ENCODE measurements at regions not wholly inside any gene's neighbourhood (a gene's known extent, or its start where the extent isn't known, plus 50 kb on each side); places are given as distances from the start of the nearest gene placed in this dataset.
A peak's percentile ranks its signal among the peaks of the same experiment; 100 is the strongest.

- ATAC-seq: peak; percentile 45
- Histone ChIP-seq H3K4me3 (no peak overlapping the region), H3K36me3 (replicated peaks in 1 of 2; ENCODE audit: insufficient read depth in 1 of 2, low read depth in 2 of 2) (no peaks in the 10 kb centered on the region), H3K9me3 (no peaks in the 10 kb centered on the region), H3K27me3 (no peaks in the 10 kb centered on the region), H3K27ac (no peak overlapping the region), H3K4me1 (peaks cover 24% of the 10 kb centered on the region)
- intact Hi-C loops (cut with DNase I): no loop called here
- TF ChIP-seq CTCF (IDR thresholded peaks at IDR 0.05): no peak
- no peak for TF ChIP-seq POLR2A (IDR thresholded peaks at IDR 0.05)
- WGBS, 2 donors: 36 to 44% methylated on average over 1 of the region's 1 CpG
- DNase-seq: no peak
Observed at GRCh38 chr4:171142045-171142444, 671.2 kb upstream of the GALNTL6 start.

- Histone ChIP-seq H3K27ac (peak overlapping the region; percentile 59 to 85 (median 65)), H3K36me3 (replicated peaks in 1 of 2; ENCODE audit: insufficient read depth in 1 of 2, low read depth in 2 of 2) (no peaks in the 10 kb centered on the region), H3K4me1 (peaks cover 12% of the 10 kb centered on the region), H3K4me3 (no peak overlapping the region), H3K9me3 (no peaks in the 10 kb centered on the region), H3K27me3 (no peaks in the 10 kb centered on the region)
- ATAC-seq (peak; percentile 100), DNase-seq (peak; percentile 46 to 75 (median 56))
- 12 to 13% methylated on average over 3 of the region's 3 CpGs for WGBS, 2 donors
- TF ChIP-seq CTCF (IDR thresholded peaks at IDR 0.05) (no peak), POLR2A (IDR thresholded peaks at IDR 0.05) (peak in 2 of 3 donors; percentile 38 to 55)
- intact Hi-C loops (cut with DNase I): no loop called here
Observed at GRCh38 chr4:171130256-171130801, 682.9 kb upstream of the GALNTL6 start.

GRCh38 chr4:171118091-171118490 is 695.1 kb upstream of the GALNTL6 start:
- TF ChIP-seq POLR2A (IDR thresholded peaks at IDR 0.05) (no peak), CTCF (IDR thresholded peaks at IDR 0.05) (no peak)
- no peak overlapping the region for H3K4me3 ChIP-seq
- DNase-seq: no peak
- H3K27ac ChIP-seq: no peak overlapping the region
- no peaks in the 10 kb centered on the region for H3K27me3 ChIP-seq
- no peak for ATAC-seq
- intact Hi-C loops (cut with DNase I): no loop called here
- H3K4me1 ChIP-seq: no peaks in the 10 kb centered on the region
- H3K36me3 ChIP-seq (replicated peaks in 1 of 2; ENCODE audit: insufficient read depth in 1 of 2, low read depth in 2 of 2): no peaks in the 10 kb centered on the region
- H3K9me3 ChIP-seq: no peaks in the 10 kb centered on the region

GRCh38 chr4:171117457-171117856 is 695.7 kb upstream of the GALNTL6 start:
- H3K4me1 ChIP-seq: no peaks in the 10 kb centered on the region

More at GRCh38 chr4:171117457-171117856, 695.7 kb upstream of the GALNTL6 start:
- intact Hi-C loops (cut with DNase I): no loop called here
- H3K4me3 ChIP-seq: no peak overlapping the region
- ATAC-seq (no peak), DNase-seq (no peak)
- no peaks in the 10 kb centered on the region for H3K36me3 ChIP-seq (replicated peaks in 1 of 2; ENCODE audit: insufficient read depth in 1 of 2, low read depth in 2 of 2)
- WGBS, 2 donors: 88 to 90% methylated on average over 1 of the region's 1 CpG
- H3K27ac ChIP-seq: no peak overlapping the region
- no peak for TF ChIP-seq POLR2A (IDR thresholded peaks at IDR 0.05)
- no peak for TF ChIP-seq CTCF (IDR thresholded peaks at IDR 0.05)
- H3K27me3 ChIP-seq: no peaks in the 10 kb centered on the region
- no peaks in the 10 kb centered on the region for H3K9me3 ChIP-seq

Data from body of pancreas (tissue), 4 donors.